DND-41 (cell line): ENCODE measurements at regions not wholly inside any gene's neighbourhood (a gene's known extent, or its start where the extent isn't known, plus 50 kb on each side); places are given as distances from the start of the nearest gene placed in this dataset.

Experiments
- CTCF ChIP-seq: IDR thresholded peaks from 2 replicates; pipeline ENCODE4 v1.5.1; 2012; ENCODE audit warnings: borderline replicate concordance, low read length, moderate library complexity, mild to moderate bottlenecking; ENCODE audit not compliant: poor library complexity, severe bottlenecking; ENCODE audit errors: extremely low read depth
- EZH2 ChIP-seq: IDR thresholded peaks from 3 replicates; pipeline ENCODE4 v1.6.1; 2012; ENCODE audit warnings: borderline replicate concordance, low read depth, mild to moderate bottlenecking, moderate library complexity, low read length, inconsistent platforms; ENCODE audit not compliant: severe bottlenecking

- TF ChIP-seq CTCF (no peak), EZH2 (no peak)
Observed at GRCh38 chr1:30385246-30385995, 338.0 kb downstream of the MATN1 start.
